MM.1S (cell line): ENCODE measurements at regions not wholly inside any gene's neighbourhood (a gene's known extent, or its start where the extent isn't known, plus 50 kb on each side); places are given as distances from the start of the nearest gene placed in this dataset.

ENCODE experiments used
- DNase-seq: peaks from one replicate; pipeline ENCODE4 v3.0.0-alpha.2; 2015
- H2AFZ ChIP-seq: fragments of 300-600 bp; sonication (generic); 2 replicates; pipeline ENCODE4 v1.6.0; 2016; ENCODE audit warnings: antibody characterized with exemption, low read length
- H3F3A ChIP-seq: fragments of 300-600 bp; sonication (generic); 2 replicates; pipeline ENCODE4 v1.6.1; 2016; ENCODE audit warnings: mild to moderate bottlenecking, antibody characterized with exemption, low read length, moderate library complexity, mixed read lengths; ENCODE audit not compliant: insufficient read depth
- H3K27ac ChIP-seq: fragments of 300-600 bp; sonication (generic); 2 replicates; pipeline ENCODE4 v1.5.1; 2016; ENCODE audit warnings: mild to moderate bottlenecking, low read length
- H3K27me3 ChIP-seq: fragments of 300-600 bp; sonication (generic); replicated peaks from 2 replicates; pipeline ENCODE4 v1.6.0; 2016; ENCODE audit warnings: low read length; ENCODE audit not compliant: insufficient read depth
- H3K36me3 ChIP-seq: fragments of 300-600 bp; sonication (generic); replicated peaks from 2 replicates; pipeline ENCODE4 v1.6.1; 2016; ENCODE audit warnings: mild to moderate bottlenecking, low read length, mixed read lengths; ENCODE audit not compliant: insufficient read depth
- H3K4me1 ChIP-seq: fragments of 300-600 bp; sonication (generic); 2 replicates; pipeline ENCODE4 v1.6.1; 2016; ENCODE audit warnings: low read length, mixed read lengths
- H3K4me2 ChIP-seq: fragments of 300-600 bp; sonication (generic); 2 replicates; pipeline ENCODE4 v1.6.0; 2016; ENCODE audit warnings: low read depth, low read length
- H3K4me3 ChIP-seq: fragments of 300-600 bp; sonication (generic); 2 replicates; pipeline ENCODE4 v1.5.1; 2016; ENCODE audit warnings: low read length, mixed read lengths
- H3K79me2 ChIP-seq: fragments of 300-600 bp; sonication (generic); 2 replicates; pipeline ENCODE4 v1.6.1; 2016; ENCODE audit warnings: mixed run types, low read length, mixed read lengths
- H3K9ac ChIP-seq: fragments of 300-600 bp; sonication (generic); 2 replicates; pipeline ENCODE4 v1.6.1; 2016; ENCODE audit warnings: low read length, mixed read lengths
- H3K9me2 ChIP-seq: fragments of 300-600 bp; sonication (generic); replicated peaks from 2 replicates; pipeline ENCODE4 v1.6.1; 2016; ENCODE audit warnings: mild to moderate bottlenecking, low read length, mixed read lengths; ENCODE audit not compliant: insufficient read depth
- H3K9me3 ChIP-seq: fragments of 300-600 bp; sonication (generic); replicated peaks from 2 replicates; pipeline ENCODE4 v1.6.1; 2016; ENCODE audit warnings: mild to moderate bottlenecking, low read length, mixed read lengths; ENCODE audit not compliant: insufficient read depth
- H4K20me1 ChIP-seq: fragments of 300-600 bp; sonication (generic); 2 replicates; pipeline ENCODE4 v1.6.1; 2016; ENCODE audit warnings: mild to moderate bottlenecking, low read length, moderate library complexity, mixed read lengths; ENCODE audit not compliant: insufficient read depth
- EZH2 ChIP-seq: fragments of 300-600 bp; sonication (generic); optimal IDR thresholded peaks from 2 replicates; pipeline ENCODE3; 2017; ENCODE audit warnings: low read depth, mild to moderate bottlenecking, antibody characterized with exemption, low read length, mixed read lengths
- EZH2phosphoT487 ChIP-seq: fragments of 300-600 bp; sonication (generic); IDR thresholded peaks from 2 replicates; pipeline ENCODE4 v1.6.1; 2018; ENCODE audit warnings: antibody characterized with exemption, low read length
- TF ChIP-seq, protein P1 (sequence below): fragments of 300-600 bp; sonication (generic); IDR thresholded peaks from 2 replicates; pipeline ENCODE4 v1.5.1; 2016; ENCODE audit warnings: antibody characterized with exemption, low read length, mixed read lengths

DNA sequence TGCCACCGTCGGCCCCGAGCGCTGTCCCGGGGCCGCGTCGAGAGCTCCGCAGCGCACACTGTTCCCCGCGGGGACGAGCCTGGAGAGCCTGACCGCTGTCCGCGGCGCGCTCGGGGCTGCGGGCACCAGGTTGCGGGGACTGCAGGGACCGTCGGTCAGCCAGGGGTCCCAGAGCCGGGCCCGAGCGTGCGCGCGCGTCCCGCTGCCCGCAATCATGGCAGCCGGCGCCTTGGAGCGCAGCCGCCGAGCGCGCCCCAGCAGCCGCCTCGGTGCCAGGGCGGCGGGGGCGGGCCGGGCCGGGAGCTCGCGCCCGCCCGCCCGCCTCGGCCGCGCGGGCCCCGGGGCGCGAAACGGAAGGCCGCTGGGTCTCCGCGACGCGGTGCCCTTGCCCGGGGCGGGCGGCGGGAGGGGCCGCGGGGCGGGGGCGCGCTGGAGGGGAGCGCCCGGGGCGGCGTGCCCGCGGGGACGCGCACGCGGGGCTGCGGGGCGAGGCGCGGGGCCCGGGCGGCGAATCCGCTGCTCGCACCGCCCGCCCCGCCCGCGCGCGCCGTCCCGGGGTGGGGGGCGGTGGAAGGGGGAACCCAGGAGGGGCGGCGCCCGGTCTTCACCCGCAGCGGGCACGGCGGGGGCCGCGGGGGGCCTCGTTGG lies 79.4 kb upstream of the PPARA start:
- no peaks in the 10 kb centered on the region for H3F3A ChIP-seq
- H3K4me1 ChIP-seq = no peaks in the 10 kb centered on the region
- no peaks in the 10 kb centered on the region for H3K27me3 ChIP-seq
- H3K4me3 ChIP-seq = peak overlapping the region; percentile 70
- DNase-seq = peak; percentile 64
- no peaks in the 10 kb centered on the region for H4K20me1 ChIP-seq
- H3K36me3 ChIP-seq = no peaks in the 10 kb centered on the region
- H3K9me2 ChIP-seq = no peaks in the 10 kb centered on the region
- H3K79me2 ChIP-seq = peaks cover 50% of the 10 kb centered on the region
- H2AFZ ChIP-seq = no peak overlapping the region
- H3K4me2 ChIP-seq = peak overlapping the region; percentile 90; the same call in 1 of the 2 replicates
- H3K27ac ChIP-seq = peak overlapping the region; percentile 21; the same call in 1 of the 2 replicates
- TF ChIP-seq, protein P1, sequence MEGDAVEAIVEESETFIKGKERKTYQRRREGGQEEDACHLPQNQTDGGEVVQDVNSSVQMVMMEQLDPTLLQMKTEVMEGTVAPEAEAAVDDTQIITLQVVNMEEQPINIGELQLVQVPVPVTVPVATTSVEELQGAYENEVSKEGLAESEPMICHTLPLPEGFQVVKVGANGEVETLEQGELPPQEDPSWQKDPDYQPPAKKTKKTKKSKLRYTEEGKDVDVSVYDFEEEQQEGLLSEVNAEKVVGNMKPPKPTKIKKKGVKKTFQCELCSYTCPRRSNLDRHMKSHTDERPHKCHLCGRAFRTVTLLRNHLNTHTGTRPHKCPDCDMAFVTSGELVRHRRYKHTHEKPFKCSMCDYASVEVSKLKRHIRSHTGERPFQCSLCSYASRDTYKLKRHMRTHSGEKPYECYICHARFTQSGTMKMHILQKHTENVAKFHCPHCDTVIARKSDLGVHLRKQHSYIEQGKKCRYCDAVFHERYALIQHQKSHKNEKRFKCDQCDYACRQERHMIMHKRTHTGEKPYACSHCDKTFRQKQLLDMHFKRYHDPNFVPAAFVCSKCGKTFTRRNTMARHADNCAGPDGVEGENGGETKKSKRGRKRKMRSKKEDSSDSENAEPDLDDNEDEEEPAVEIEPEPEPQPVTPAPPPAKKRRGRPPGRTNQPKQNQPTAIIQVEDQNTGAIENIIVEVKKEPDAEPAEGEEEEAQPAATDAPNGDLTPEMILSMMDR = no peak
- no peak for TF ChIP-seq EZH2phosphoT487
- no peak for TF ChIP-seq EZH2
- no peaks in the 10 kb centered on the region for H3K9me3 ChIP-seq
- H3K9ac ChIP-seq = peak overlapping the region; percentile 73

DNA sequence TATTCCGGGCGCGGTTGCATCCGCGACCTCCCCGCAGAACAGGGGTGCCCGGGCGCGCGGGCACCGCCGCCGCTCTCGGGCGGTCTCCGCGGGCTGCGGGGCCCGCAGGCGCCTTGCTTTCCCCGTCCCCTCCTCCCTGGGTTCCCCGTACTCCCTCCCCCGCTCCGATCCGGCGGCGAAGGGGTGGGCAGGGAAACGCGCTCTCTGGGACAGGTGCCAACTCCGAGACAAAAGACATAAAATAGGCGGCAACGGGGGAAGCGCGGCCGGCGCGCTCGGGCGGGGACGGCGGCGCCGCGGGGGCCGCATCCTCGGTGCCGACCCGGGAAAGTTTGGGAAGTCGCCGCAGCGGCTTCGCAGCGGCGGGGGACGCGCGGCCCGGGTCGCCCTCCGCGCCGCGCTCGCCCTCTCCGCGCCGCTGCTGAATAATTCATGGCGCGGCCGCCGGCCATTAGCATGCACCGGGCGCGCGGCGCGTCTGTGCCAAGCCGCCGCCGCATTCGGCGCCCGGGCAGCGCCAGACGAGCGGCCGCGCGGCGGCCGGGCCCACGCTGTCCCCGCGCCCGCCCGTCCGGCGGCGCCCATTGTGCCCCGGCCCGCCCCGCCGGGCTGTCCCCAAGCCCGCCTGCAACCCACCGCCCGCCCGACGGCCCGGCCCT lies 78.7 kb upstream of the PPARA start:
- no peaks in the 10 kb centered on the region for H3F3A ChIP-seq
- H4K20me1 ChIP-seq = no peaks in the 10 kb centered on the region
- no peak overlapping the region for H2AFZ ChIP-seq
- peak overlapping the region; percentile 25; the same call in 1 of the 2 replicates for H3K9ac ChIP-seq
- H3K4me2 ChIP-seq = peak overlapping the region; percentile 76; the same call in 1 of the 2 replicates
- H3K4me3 ChIP-seq = peak overlapping the region; percentile 69
- DNase-seq = peak; percentile 58
- H3K9me3 ChIP-seq = no peaks in the 10 kb centered on the region
- H3K4me1 ChIP-seq = no peaks in the 10 kb centered on the region
- TF ChIP-seq, protein P1 = no peak
- TF ChIP-seq EZH2phosphoT487 (no peak), EZH2 (no peak)
- H3K9me2 ChIP-seq = no peaks in the 10 kb centered on the region
- no peaks in the 10 kb centered on the region for H3K36me3 ChIP-seq
- H3K27ac ChIP-seq = peak overlapping the region; percentile 21; the same call in 1 of the 2 replicates
- no peaks in the 10 kb centered on the region for H3K27me3 ChIP-seq
- peaks cover 55% of the 10 kb centered on the region for H3K79me2 ChIP-seq

DNA sequence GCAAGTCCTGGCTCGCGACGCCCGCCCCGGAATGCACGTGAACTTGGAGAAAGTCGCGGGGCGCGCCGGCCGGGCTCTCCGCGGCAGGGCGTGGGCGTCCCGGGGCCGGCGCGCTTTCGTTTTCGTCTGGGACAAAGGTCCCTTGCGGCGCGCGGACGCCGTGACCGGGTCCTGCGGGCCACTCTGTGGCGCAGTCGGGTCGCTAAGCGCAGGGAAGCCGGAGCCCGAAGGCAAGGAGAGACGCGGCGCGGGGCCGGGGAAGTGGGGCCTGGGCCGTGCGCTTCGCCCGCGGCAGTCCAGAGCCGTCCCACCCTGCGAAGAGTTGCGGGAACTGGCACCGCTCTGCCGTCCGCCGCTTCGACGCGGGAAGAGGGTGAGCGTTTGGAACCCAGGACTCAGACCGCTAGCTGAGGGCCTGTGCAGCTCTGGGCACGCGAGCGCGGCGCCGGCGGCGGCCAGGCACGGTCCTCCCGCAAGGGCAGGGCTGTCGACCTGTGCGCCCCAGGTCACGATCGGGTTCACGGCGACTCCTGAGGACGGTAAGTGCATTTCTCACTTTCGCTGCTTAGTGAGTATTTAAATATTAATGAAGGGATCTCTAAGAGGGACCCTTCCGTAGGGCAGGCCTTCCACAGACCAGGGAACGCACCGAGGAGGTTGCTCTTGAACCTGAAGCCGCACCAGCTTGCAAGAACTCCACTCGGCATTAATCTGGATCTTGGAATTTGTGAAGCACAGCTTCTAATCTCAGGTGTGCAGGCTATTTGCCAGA lies 78.0 kb upstream of the PPARA start:
- peak overlapping the region; percentile 76 for H3K4me2 ChIP-seq
- H4K20me1 ChIP-seq = no peaks in the 10 kb centered on the region
- no peaks in the 10 kb centered on the region for H3K36me3 ChIP-seq
- H3K27me3 ChIP-seq = no peaks in the 10 kb centered on the region
- TF ChIP-seq, protein P1 = no peak
- TF ChIP-seq EZH2 = no peak
- no peak for TF ChIP-seq EZH2phosphoT487
- H3K9me3 ChIP-seq = no peaks in the 10 kb centered on the region
- H2AFZ ChIP-seq = peak overlapping the region; percentile 48; the same call in 1 of the 2 replicates
- H3K4me1 ChIP-seq = no peaks in the 10 kb centered on the region
- no peak overlapping the region for H3K27ac ChIP-seq
- H3K79me2 ChIP-seq = peaks cover 59% of the 10 kb centered on the region
- peak overlapping the region; percentile 69 for H3K4me3 ChIP-seq
- no peaks in the 10 kb centered on the region for H3F3A ChIP-seq
- DNase-seq = peak; percentile 17
- H3K9ac ChIP-seq = peak overlapping the region; percentile 31; the same call in 1 of the 2 replicates
- H3K9me2 ChIP-seq = no peaks in the 10 kb centered on the region
